H1 (cell line): ENCODE measurements at regions not wholly inside any gene's neighbourhood (a gene's known extent, or its start where the extent isn't known, plus 50 kb on each side); places are given as distances from the start of the nearest gene placed in this dataset.

ENCODE experiments used
- CTCF ChIA-PET: fragments of 300-600 bp; sonication (Branson Sonifier 250); formaldehyde crosslinking; loops from one replicate; lab custom pipeline; 2021; ENCODE audit not compliant: partially characterized antibody; lab: Charles Lee
- POLR2A ChIA-PET: fragments of 300-600 bp; sonication (Branson Sonifier 250); formaldehyde crosslinking; loops from one replicate; lab custom pipeline; 2021; ENCODE audit warnings: inconsistent platforms; ENCODE audit not compliant: partially characterized antibody; lab: Charles Lee
- DNase-seq, 2 experiments: peaks; one replicate each; pipeline versions ENCODE4 v3.0.0 to v3.0.0-alpha.2; 2010 to 2022; ENCODE audit warnings: low spot score in 2 of 2, low read depth in 1 of 2, mixed read lengths in 1 of 2
- FAIRE-seq: peaks from 2 replicates; lab custom pipeline; 2011; peaks lifted over from hg19 to GRCh38; lab: Jason Lieb, UNC
- H2AFZ ChIP-seq: 2 replicates; pipeline ENCODE4 v1.8.1; 2012; ENCODE audit warnings: low read length, inconsistent platforms
- H2AK5ac ChIP-seq: 2 replicates; pipeline ENCODE4 v1.6.1; 2013; ENCODE audit warnings: low read depth, low read length
- H2BK120ac ChIP-seq: replicated peaks from 2 replicates; pipeline ENCODE3; 2013; ENCODE audit warnings: low read depth, low read length, inconsistent platforms
- H2BK12ac ChIP-seq: 2 replicates; pipeline ENCODE4 v1.6.1; 2013; ENCODE audit warnings: low read depth, low read length
- H2BK15ac ChIP-seq: 2 replicates; pipeline ENCODE4 v1.6.1; 2013; ENCODE audit warnings: low read length
- H2BK20ac ChIP-seq: 2 replicates; pipeline ENCODE4 v1.6.1; 2013; ENCODE audit warnings: low read length
- H2BK5ac ChIP-seq: 2 replicates; pipeline ENCODE4 v1.6.1; 2013; ENCODE audit warnings: low read depth, low read length
- H3K14ac ChIP-seq: 2 replicates; pipeline ENCODE4 v1.6.1; 2013; ENCODE audit warnings: inconsistent platforms; ENCODE audit not compliant: insufficient read length
- H3K18ac ChIP-seq: 2 replicates; pipeline ENCODE4 v1.6.1; 2013; ENCODE audit warnings: low read length; ENCODE audit errors: extremely low read depth
- H3K23ac ChIP-seq: 2 replicates; pipeline ENCODE4 v1.6.1; 2013; ENCODE audit warnings: inconsistent platforms; ENCODE audit not compliant: insufficient read length
- H3K23me2 ChIP-seq: 2 replicates; pipeline ENCODE4 v1.6.1; 2013; ENCODE audit warnings: low read depth, low read length
- H3K27ac ChIP-seq: 2 replicates; pipeline ENCODE4 v1.6.1; 2011; ENCODE audit warnings: low read depth, low read length, inconsistent platforms
- H3K27me3 ChIP-seq, 4 experiments: replicated peaks in 1 of 4; 1 replicate in 1 of 4; 2 replicates in 3 of 4; pipeline versions ENCODE4 v1.6.1 to v1.8.1; 2011 to 2013; ENCODE audit warnings: low read length in 3 of 4, mild to moderate bottlenecking in 3 of 4, inconsistent platforms in 2 of 4, mixed read lengths in 2 of 4, moderate library complexity in 1 of 4; ENCODE audit not compliant: control insufficient read depth in 3 of 4, insufficient read depth in 3 of 4; ENCODE audit errors: extremely low read depth in 1 of 4
- H3K36me3 ChIP-seq, 4 experiments: 2 replicates each; pipeline versions ENCODE4 v1.6.1 to v1.8.1; 2011 to 2013; ENCODE audit warnings: mild to moderate bottlenecking in 4 of 4, low read length in 3 of 4, moderate library complexity in 2 of 4, control low read depth in 1 of 4, inconsistent platforms in 1 of 4; ENCODE audit not compliant: insufficient read depth in 4 of 4, control insufficient read depth in 2 of 4
- H3K4ac ChIP-seq: replicated peaks from 2 replicates; pipeline ENCODE3; 2013; ENCODE audit warnings: low read length, low read depth, mixed read lengths, inconsistent platforms; ENCODE audit not compliant: insufficient read length
- H3K4me1 ChIP-seq, 4 experiments: replicated peaks in 1 of 4; 1 replicate in 1 of 4; 2 replicates in 3 of 4; pipeline versions ENCODE4 v1.6.1 to v1.8.1; 2011 to 2013; ENCODE audit warnings: low read length in 3 of 4, inconsistent platforms in 2 of 4, mixed read lengths in 1 of 4; ENCODE audit not compliant: insufficient read depth in 4 of 4, control insufficient read depth in 3 of 4
- H3K4me2 ChIP-seq, 2 experiments: 2 replicates each; pipeline versions ENCODE4 v1.6.1 to v1.8.1; 2011 to 2013; ENCODE audit warnings: low read depth in 2 of 2, low read length in 2 of 2, control low read depth in 1 of 2, inconsistent platforms in 1 of 2, mild to moderate bottlenecking in 1 of 2; ENCODE audit not compliant: insufficient read depth in 1 of 2
- H3K4me3 ChIP-seq, 4 experiments: fragments of 200-600, 300-600 bp in 1 of 4; sonication (generic), shearing (Covaris generic), sonication (Bioruptor Twin) in 1 of 4; 2 replicates each; pipeline versions ENCODE4 v1.5.1 to v1.8.1; 2011 to 2016; ENCODE audit warnings: low read length in 4 of 4, low read depth in 3 of 4, control low read depth in 2 of 4, inconsistent platforms in 2 of 4, mild to moderate bottlenecking in 2 of 4, mixed read lengths in 1 of 4, moderate library complexity in 1 of 4; ENCODE audit not compliant: insufficient read depth in 2 of 4; ENCODE audit errors: extremely low read depth in 1 of 4
- H3K56ac ChIP-seq: replicated peaks from 2 replicates; pipeline ENCODE3; 2013; ENCODE audit warnings: low read depth, mild to moderate bottlenecking, mixed read lengths, low read length, inconsistent platforms; ENCODE audit not compliant: insufficient read length
- H3K79me1 ChIP-seq: 2 replicates; pipeline ENCODE4 v1.6.1; 2013; ENCODE audit warnings: low read depth, low read length, control low read depth
- H3K79me2 ChIP-seq, 2 experiments: 2 replicates each; pipeline versions ENCODE4 v1.6.1 to v1.8.1; 2012 to 2013; ENCODE audit warnings: low read length in 2 of 2, mild to moderate bottlenecking in 2 of 2, inconsistent platforms in 1 of 2; ENCODE audit not compliant: insufficient read depth in 2 of 2, control insufficient read depth in 1 of 2
- H3K9ac ChIP-seq, 4 experiments: replicated peaks in 1 of 4; 1 replicate in 1 of 4; 2 replicates in 3 of 4; pipeline versions ENCODE4 v1.6.1 to v1.8.1; 2011 to 2013; ENCODE audit warnings: low read depth in 3 of 4, low read length in 3 of 4, control low read depth in 2 of 4, mild to moderate bottlenecking in 2 of 4, moderate library complexity in 2 of 4, inconsistent platforms in 1 of 4; ENCODE audit errors: extremely low read depth in 1 of 4
- H3K9me3 ChIP-seq, 2 experiments: 2 replicates each; pipeline versions ENCODE4 v1.6.1 to v1.8.1; 2012 to 2013; ENCODE audit warnings: mild to moderate bottlenecking in 2 of 2, moderate library complexity in 2 of 2, control low read depth in 1 of 2, inconsistent platforms in 1 of 2, low read depth in 1 of 2, low read length in 1 of 2, mixed read lengths in 1 of 2; ENCODE audit not compliant: insufficient read depth in 2 of 2
- H4K20me1 ChIP-seq, 2 experiments: replicated peaks in 1 of 2; 2 replicates each; pipeline versions ENCODE3 to v1.8.1; 2011 to 2013; ENCODE audit warnings: inconsistent platforms in 2 of 2, low read length in 2 of 2, mild to moderate bottlenecking in 1 of 2; ENCODE audit not compliant: insufficient read depth in 2 of 2, control insufficient read depth in 1 of 2
- H4K5ac ChIP-seq: 2 replicates; pipeline ENCODE4 v1.6.1; 2013; ENCODE audit warnings: low read length, low read depth, mixed read lengths, inconsistent platforms; ENCODE audit not compliant: insufficient read length
- H4K8ac ChIP-seq: 2 replicates; pipeline ENCODE4 v1.8.0; 2013; ENCODE audit warnings: mild to moderate bottlenecking, moderate library complexity, low read length, inconsistent platforms; ENCODE audit not compliant: insufficient read depth; ENCODE audit errors: extremely low read depth
- H4K91ac ChIP-seq: replicated peaks from 2 replicates; pipeline ENCODE3; 2013; ENCODE audit warnings: low read length, mixed read lengths, inconsistent platforms; ENCODE audit not compliant: insufficient read length
- CEBPB ChIP-seq: IDR thresholded peaks from 2 replicates; pipeline ENCODE4 v1.6.1; 2012; ENCODE audit warnings: low read depth, low read length
- EP300 ChIP-seq, 2 experiments: IDR thresholded peaks; 1 replicate in 1 of 2; 2 replicates in 1 of 2; pipeline ENCODE4 v1.6.1; 2011 to 2012; ENCODE audit warnings: low read depth in 2 of 2, low read length in 2 of 2, mild to moderate bottlenecking in 2 of 2, borderline replicate concordance in 1 of 2, inconsistent platforms in 1 of 2, moderate library complexity in 1 of 2
- KDM4A ChIP-seq: IDR thresholded peaks from one replicate; pipeline ENCODE4 v1.7.1; 2012; ENCODE audit warnings: low read depth, mild to moderate bottlenecking, moderate library complexity, low read length, inconsistent platforms; ENCODE audit not compliant: severe bottlenecking
- RFX5 ChIP-seq: IDR thresholded peaks from 2 replicates; pipeline ENCODE4 v1.6.1; 2011; ENCODE audit warnings: low read depth, low read length, improper control_type of control experiment, borderline replicate concordance
- SAP30 ChIP-seq: fragments of 300-600 bp; sonication (generic); IDR thresholded peaks from 2 replicates; pipeline ENCODE4 v1.7.1; 2012; ENCODE audit warnings: low read length, moderate library complexity, mild to moderate bottlenecking, inconsistent platforms; ENCODE audit not compliant: insufficient read depth, insufficient replicate concordance
- SIN3A ChIP-seq, 2 experiments: IDR thresholded peaks in 1 of 2; conservative IDR thresholded peaks in 1 of 2; 2 replicates each; pipeline ENCODE4 v1.6.1; 2011 to 2012; ENCODE audit warnings: low read length in 2 of 2, improper control_type of control experiment in 1 of 2, low read depth in 1 of 2, mild to moderate bottlenecking in 1 of 2
- SIX5 ChIP-seq: IDR thresholded peaks from 2 replicates; pipeline ENCODE4 v1.6.1; 2011; ENCODE audit warnings: mild to moderate bottlenecking, low read depth, low read length
- SP2 ChIP-seq: IDR thresholded peaks from 2 replicates; pipeline ENCODE4 v1.6.1; 2012; ENCODE audit warnings: mild to moderate bottlenecking, low read length, inconsistent platforms
- SRF ChIP-seq: IDR thresholded peaks from 2 replicates; pipeline ENCODE4 v1.6.1; 2011; ENCODE audit warnings: mild to moderate bottlenecking, low read depth, low read length, moderate library complexity
- TEAD4 ChIP-seq: IDR thresholded peaks from 2 replicates; pipeline ENCODE4 v1.6.1; 2012; ENCODE audit warnings: low read depth, low read length, inconsistent platforms, mixed read lengths
- USF2 ChIP-seq: IDR thresholded peaks from 2 replicates; pipeline ENCODE4 v1.6.1; 2011; ENCODE audit warnings: low read length, improper control_type of control experiment
- ZNF274 ChIP-seq: IDR thresholded peaks from 2 replicates; pipeline ENCODE4 v1.7.0; 2012; ENCODE audit warnings: low read length, borderline replicate concordance; ENCODE audit errors: extremely low read depth
- WGBS, 2 experiments: shearing (Covaris generic) in 1 of 2; methylation state at CpG; one replicate each; pipeline versions ENCODE4 v1.1.6 to v1.1.7; 2013 to 2015; ENCODE audit warnings: low lambda C conversion rate in 2 of 2, mixed read lengths in 2 of 2, inconsistent platforms in 1 of 2, low coverage in 1 of 2, missing lambda C conversion rate in 1 of 2; ENCODE audit not compliant: insufficient replicate concordance in 2 of 2, insufficient coverage in 1 of 2, insufficient read length in 1 of 2; ENCODE audit errors: extremely low coverage in 1 of 2, missing lambda C conversion rate in 1 of 2; 5-methylcytosine and 5-hydroxymethylcytosine counted together

- FAIRE-seq, result no peak
- Histone ChIP-seq H4K91ac (no peak overlapping the region), H2BK120ac (no peak overlapping the region), H3K4me2 (no peak overlapping the region), H4K20me1 (no peaks in the 10 kb centered on the region), H3K23me2 (no peaks in the 10 kb centered on the region), H4K5ac (no peak overlapping the region), H2BK20ac (no peak overlapping the region), H3K14ac (no peak overlapping the region), H2BK12ac (no peak overlapping the region), H4K8ac (no peak overlapping the region), H3K18ac (no peak overlapping the region), H2BK15ac (no peak overlapping the region), H3K9ac (no peak overlapping the region), H3K27me3 (no peaks in the 10 kb centered on the region), H3K36me3 (no peaks in the 10 kb centered on the region), H3K79me2 (no peaks in the 10 kb centered on the region), H3K4me1 (no peaks in the 10 kb centered on the region), H3K27ac (no peak overlapping the region), H3K4me3 (no peak overlapping the region), H3K79me1 (no peaks in the 10 kb centered on the region), H2BK5ac (no peak overlapping the region), H3K4ac (no peak overlapping the region), H3K23ac (no peak overlapping the region), H2AK5ac (no peak overlapping the region), H2AFZ (no peak overlapping the region), H3K56ac (no peak overlapping the region), H3K9me3 (no peaks in the 10 kb centered on the region)
- CTCF ChIA-PET, result no interaction called here
- no peak for DNase-seq
- POLR2A ChIA-PET, result no interaction called here
- TF ChIP-seq ZNF274 (no peak), EP300 (IDR thresholded peaks at IDR 0.05; ENCODE audit: borderline replicate concordance in 1 of 2, low read depth in 2 of 2, low read length in 2 of 2) (no peak), SRF (no peak), SAP30 (no peak), CEBPB (no peak), SIN3A (conservative IDR thresholded peaks at IDR 0.05 in 1 of 2, IDR thresholded peaks at IDR 0.05 in 1 of 2; ENCODE audit: low read depth in 1 of 2, low read length in 2 of 2) (no peak), USF2 (no peak), TEAD4 (no peak), KDM4A (no peak), SIX5 (no peak), RFX5 (no peak), SP2 (no peak)
- 80% methylated on average over 2 of the region's 2 CpGs; no CpG with 5 or more reads in 1 of the 2 experiments for WGBS, 2 experiments
Observed at GRCh38 chr5:125785407-125785806, 637.8 kb upstream of the GRAMD2B start.
